SK-N-SH (cell line): ENCODE measurements at regions not wholly inside any gene's neighbourhood (a gene's known extent, or its start where the extent isn't known, plus 50 kb on each side); places are given as distances from the start of the nearest gene placed in this dataset.
A peak's percentile ranks its signal among the peaks of the same experiment; 100 is the strongest.

Source experiments
- CTCF ChIA-PET: fragments of 300-600, 350-600 bp; formaldehyde crosslinking; extraction: SDS; loops from one replicate; lab custom pipeline; 2021; lab: Yijun Ruan, JAX
- POLR2A ChIA-PET: fragments of 350-600 bp; sonication (Branson Sonifier 250); formaldehyde crosslinking; extraction: SDS; loops from one replicate; lab custom pipeline; 2020; ENCODE audit warnings: antibody characterized with exemption, inconsistent platforms; lab: Yijun Ruan, JAX
- DNase-seq: peaks from one replicate; pipeline ENCODE4 v3.0.0; 2012
- H2AFZ ChIP-seq: fragments of 200-600 bp; sonication (generic); 2 replicates; pipeline ENCODE4 v1.8.1; 2016; ENCODE audit warnings: antibody characterized with exemption, mild to moderate bottlenecking, low read depth
- H3F3A ChIP-seq: fragments of 200-600 bp; sonication (generic); replicated peaks from 2 replicates; pipeline ENCODE3; 2016; ENCODE audit warnings: antibody characterized with exemption, mild to moderate bottlenecking; ENCODE audit not compliant: insufficient read depth
- H3K27ac ChIP-seq, 2 experiments: fragments of 200-500 bp in 1 of 2; fragments of 200-600 bp in 1 of 2; sonication (Bioruptor generic) in 1 of 2; sonication (generic), shearing (Covaris generic) in 1 of 2; 2 replicates each; pipeline versions ENCODE4 v1.5.1 to v1.6.1; 2014 to 2016; ENCODE audit warnings: low read depth in 2 of 2, inconsistent platforms in 1 of 2, low read length in 1 of 2, mild to moderate bottlenecking in 1 of 2, mixed read lengths in 1 of 2
- H3K27me3 ChIP-seq: fragments of 200-600 bp; sonication (generic), shearing (Covaris generic); 2 replicates; pipeline ENCODE4 v1.6.1; 2016; ENCODE audit warnings: mixed run types; ENCODE audit not compliant: insufficient read depth
- H3K36me3 ChIP-seq, 2 experiments: fragments of 200-500 bp in 1 of 2; fragments of 200-600 bp in 1 of 2; sonication (Bioruptor generic) in 1 of 2; sonication (generic) in 1 of 2; replicated peaks in 1 of 2; 2 replicates each; pipeline versions ENCODE3 to v1.5.1; 2014 to 2016; ENCODE audit warnings: low read length in 1 of 2, mild to moderate bottlenecking in 1 of 2; ENCODE audit not compliant: insufficient read depth in 2 of 2, control insufficient read depth in 1 of 2
- H3K4me1 ChIP-seq, 2 experiments: fragments of 200-500 bp in 1 of 2; fragments of 200-600 bp in 1 of 2; sonication (Bioruptor generic) in 1 of 2; sonication (generic), shearing (Covaris generic) in 1 of 2; 2 replicates each; pipeline versions ENCODE4 v1.5.1 to v1.6.1; 2014 to 2016; ENCODE audit warnings: low read depth in 1 of 2, low read length in 1 of 2, mixed run types in 1 of 2; ENCODE audit not compliant: insufficient read depth in 2 of 2, control insufficient read depth in 1 of 2
- H3K4me2 ChIP-seq: fragments of 200-600 bp; sonication (generic), shearing (Covaris generic); 2 replicates; pipeline ENCODE4 v1.6.1; 2017; ENCODE audit warnings: mixed run types
- H3K4me3 ChIP-seq, 2 experiments: fragments of 200-500 bp in 1 of 2; fragments of 200-600 bp in 1 of 2; sonication (Bioruptor generic) in 1 of 2; sonication (generic), shearing (Covaris generic) in 1 of 2; 2 replicates each; pipeline versions ENCODE4 v1.5.1 to v1.8.1; 2014 to 2016; ENCODE audit warnings: low read depth in 2 of 2, inconsistent platforms in 1 of 2, low read length in 1 of 2, mild to moderate bottlenecking in 1 of 2, mixed read lengths in 1 of 2, moderate library complexity in 1 of 2
- H3K79me2 ChIP-seq: fragments of 200-600 bp; sonication (generic); 2 replicates; pipeline ENCODE4 v1.8.1; 2017; ENCODE audit warnings: mild to moderate bottlenecking; ENCODE audit not compliant: insufficient read depth
- H3K9ac ChIP-seq: fragments of 200-600 bp; sonication (generic); 2 replicates; pipeline ENCODE4 v1.6.1; 2017; ENCODE audit warnings: mixed run types
- H3K9me2 ChIP-seq: fragments of 200-600 bp; sonication (generic); 2 replicates; pipeline ENCODE4 v1.6.1; 2017; ENCODE audit warnings: mixed run types
- H3K9me3 ChIP-seq: fragments of 200-600 bp; sonication (generic); 2 replicates; pipeline ENCODE4 v1.6.1; 2017; ENCODE audit warnings: mixed run types, mild to moderate bottlenecking, moderate library complexity
- H4K20me1 ChIP-seq: fragments of 200-600 bp; sonication (generic); 2 replicates; pipeline ENCODE4 v1.6.1; 2017; ENCODE audit warnings: mild to moderate bottlenecking, mixed run types; ENCODE audit not compliant: insufficient read depth
- CTCF ChIP-seq: fragments of 200-600 bp; sonication (generic); IDR thresholded peaks from 2 replicates; pipeline ENCODE4 v1.6.1; 2017; ENCODE audit warnings: antibody characterized with exemption, mild to moderate bottlenecking, moderate library complexity
- ELF1 ChIP-seq: IDR thresholded peaks from 2 replicates; pipeline ENCODE4 v1.4.0; 2012
- EP300 ChIP-seq, 2 experiments: IDR thresholded peaks; 2 replicates each; pipeline versions ENCODE4 v1.4.0 to v1.6.1; 2012; ENCODE audit warnings: borderline replicate concordance in 1 of 2, low read depth in 1 of 2, low read length in 1 of 2
- EZH2phosphoT487 ChIP-seq: fragments of 200-600 bp; sonication (generic); IDR thresholded peaks from 2 replicates; pipeline ENCODE4 v1.6.1; 2017; ENCODE audit warnings: low read depth, mixed run types, mild to moderate bottlenecking, antibody characterized with exemption, moderate library complexity, borderline replicate concordance
- GABPA ChIP-seq: IDR thresholded peaks from 2 replicates; pipeline ENCODE4 v1.4.0; 2012; ENCODE audit warnings: low read depth, mild to moderate bottlenecking
- GATA2 ChIP-seq: sonication (generic); formaldehyde crosslinking; IDR thresholded peaks from 2 replicates; pipeline ENCODE4 v1.5.0; 2020; ENCODE audit warnings: mild to moderate bottlenecking, missing genetic modification reagents
- MAX ChIP-seq: IDR thresholded peaks from 2 replicates; pipeline ENCODE4 v1.4.0; 2012; ENCODE audit warnings: low read depth
- MEF2A ChIP-seq: IDR thresholded peaks from 2 replicates; pipeline ENCODE4 v1.4.0; 2012; ENCODE audit warnings: low read depth, borderline replicate concordance
- POLR2AphosphoS5 ChIP-seq: IDR thresholded peaks from 2 replicates; pipeline ENCODE4 v1.6.1; 2012; ENCODE audit warnings: low read depth, low read length
- RAD21 ChIP-seq: IDR thresholded peaks from 2 replicates; pipeline ENCODE4 v1.6.1; 2012; ENCODE audit warnings: mild to moderate bottlenecking, low read length
- RCOR1 ChIP-seq: fragments of 150-350 bp; IDR thresholded peaks from 2 replicates; pipeline ENCODE4 v1.6.1; 2017; ENCODE audit warnings: antibody characterized with exemption, low read length
- RXRA ChIP-seq: IDR thresholded peaks from 2 replicates; pipeline ENCODE4 v1.4.0; 2012; ENCODE audit warnings: low read depth, mild to moderate bottlenecking, borderline replicate concordance
- SIN3A ChIP-seq: IDR thresholded peaks from 2 replicates; pipeline ENCODE4 v1.6.1; 2012; ENCODE audit warnings: low read depth, mild to moderate bottlenecking, low read length, moderate library complexity, borderline replicate concordance
- SMC3 ChIP-seq: IDR thresholded peaks from 2 replicates; pipeline ENCODE4 v1.6.1; 2012; ENCODE audit warnings: low read depth, low read length, improper control_type of control experiment
- TCF12 ChIP-seq: IDR thresholded peaks from 2 replicates; pipeline ENCODE4 v1.4.0; 2012
- TEAD4 ChIP-seq: IDR thresholded peaks from 2 replicates; pipeline ENCODE4 v1.4.0; 2012; ENCODE audit warnings: mild to moderate bottlenecking, borderline replicate concordance; ENCODE audit not compliant: insufficient read depth
- WGBS: methylation state at CpG from one replicate; pipeline ENCODE4 v1.1.6; 2017; ENCODE audit warnings: low lambda C conversion rate; 5-methylcytosine and 5-hydroxymethylcytosine counted together
- TF ChIP-seq, protein P1 (sequence below): IDR thresholded peaks from 2 replicates; pipeline ENCODE4 v1.6.1; 2012; ENCODE audit warnings: mild to moderate bottlenecking, low read depth, low read length, moderate library complexity
- TF ChIP-seq, protein P2 (sequence below): IDR thresholded peaks from 2 replicates; pipeline ENCODE4 v1.4.0; 2012; ENCODE audit warnings: low read depth, borderline replicate concordance

GRCh38 chr15:92273723-92274122 lies 120.0 kb upstream of the ST8SIA2 start:
- H3K9ac ChIP-seq: no peak overlapping the region
- H3K27me3 ChIP-seq: no peaks in the 10 kb centered on the region
- DNase-seq: peak; percentile 27
- H3K36me3 ChIP-seq: no peaks in the 10 kb centered on the region
- H3K27ac ChIP-seq: no peak overlapping the region
- no peak overlapping the region for H3K4me2 ChIP-seq
- WGBS: 7% methylated on average over 6 of the region's 6 CpGs
- H3K9me2 ChIP-seq: no peaks in the 10 kb centered on the region
- no peak overlapping the region for H2AFZ ChIP-seq
- no peaks in the 10 kb centered on the region for H3K9me3 ChIP-seq
- CTCF ChIA-PET: interaction anchor here (0.6 to 1.4 kb wide), 4 partner anchors 13 to 441 kb away, joined by 3 to 8 read pairs (median 3); no protein-coding TSS in a partner anchor
- H4K20me1 ChIP-seq: no peaks in the 10 kb centered on the region
- no peak overlapping the region for H3K4me3 ChIP-seq
- POLR2A ChIA-PET: no interaction called here
- no peak for TF ChIP-seq SMC3
- TF ChIP-seq POLR2AphosphoS5: no peak
- TF ChIP-seq TEAD4: no peak
- no peak for TF ChIP-seq MEF2A
- H3K79me2 ChIP-seq: no peaks in the 10 kb centered on the region
- no peaks in the 10 kb centered on the region for H3F3A ChIP-seq
- H3K4me1 ChIP-seq: peaks cover 0 to 7% of the 10 kb centered on the region in 2 experiments; a peak in 1 of 4 replicates

GRCh38 chr15:92277776-92278175 lies 115.9 kb upstream of the ST8SIA2 start:
- H3K9ac ChIP-seq: no peak overlapping the region
- no peak overlapping the region for H2AFZ ChIP-seq
- no peaks in the 10 kb centered on the region for H3K79me2 ChIP-seq
- 0% methylated on average over 1 of the region's 1 CpG for WGBS
- ChIA-PET POLR2A (no interaction called here), CTCF (interaction anchor here (0.7 to 3.7 kb wide), 19 partner anchors 9 to 439 kb away, joined by 3 to 27 read pairs (median 3); no protein-coding TSS in a partner anchor)
- no peaks in the 10 kb centered on the region for H3F3A ChIP-seq
- peaks cover 0 to 7% of the 10 kb centered on the region in 2 experiments; a peak in 1 of 4 replicates for H3K4me1 ChIP-seq
- no peaks in the 10 kb centered on the region for H3K36me3 ChIP-seq
- no peak for TF ChIP-seq GATA2 (CRISPR knock-in tag)
- no peak for TF ChIP-seq MAX
- peak; percentile 68 for TF ChIP-seq RAD21
- no peak for TF ChIP-seq EP300 (IDR thresholded peaks at IDR 0.05; ENCODE audit: borderline replicate concordance in 1 of 2, low read depth in 1 of 2, low read length in 1 of 2)
- TF ChIP-seq SMC3: peak; percentile 66
- TF ChIP-seq GABPA: no peak
- TF ChIP-seq RXRA: no peak
- TF ChIP-seq EZH2phosphoT487: no peak
- TF ChIP-seq TEAD4: no peak
- no peak for TF ChIP-seq TCF12
- TF ChIP-seq SIN3A: no peak
- no peaks in the 10 kb centered on the region for H3K9me2 ChIP-seq
- no peaks in the 10 kb centered on the region for H3K27me3 ChIP-seq
- DNase-seq: peak; percentile 50
- H4K20me1 ChIP-seq: no peaks in the 10 kb centered on the region
- no peaks in the 10 kb centered on the region for H3K9me3 ChIP-seq
- no peak overlapping the region for H3K4me3 ChIP-seq
- no peak overlapping the region for H3K4me2 ChIP-seq
- H3K27ac ChIP-seq: no peak overlapping the region

- CTCF ChIA-PET: no interaction called here
- H3K79me2 ChIP-seq: no peaks in the 10 kb centered on the region
- TF ChIP-seq ELF1: no peak
- TF ChIP-seq CTCF: no peak
- TF ChIP-seq, protein P1, sequence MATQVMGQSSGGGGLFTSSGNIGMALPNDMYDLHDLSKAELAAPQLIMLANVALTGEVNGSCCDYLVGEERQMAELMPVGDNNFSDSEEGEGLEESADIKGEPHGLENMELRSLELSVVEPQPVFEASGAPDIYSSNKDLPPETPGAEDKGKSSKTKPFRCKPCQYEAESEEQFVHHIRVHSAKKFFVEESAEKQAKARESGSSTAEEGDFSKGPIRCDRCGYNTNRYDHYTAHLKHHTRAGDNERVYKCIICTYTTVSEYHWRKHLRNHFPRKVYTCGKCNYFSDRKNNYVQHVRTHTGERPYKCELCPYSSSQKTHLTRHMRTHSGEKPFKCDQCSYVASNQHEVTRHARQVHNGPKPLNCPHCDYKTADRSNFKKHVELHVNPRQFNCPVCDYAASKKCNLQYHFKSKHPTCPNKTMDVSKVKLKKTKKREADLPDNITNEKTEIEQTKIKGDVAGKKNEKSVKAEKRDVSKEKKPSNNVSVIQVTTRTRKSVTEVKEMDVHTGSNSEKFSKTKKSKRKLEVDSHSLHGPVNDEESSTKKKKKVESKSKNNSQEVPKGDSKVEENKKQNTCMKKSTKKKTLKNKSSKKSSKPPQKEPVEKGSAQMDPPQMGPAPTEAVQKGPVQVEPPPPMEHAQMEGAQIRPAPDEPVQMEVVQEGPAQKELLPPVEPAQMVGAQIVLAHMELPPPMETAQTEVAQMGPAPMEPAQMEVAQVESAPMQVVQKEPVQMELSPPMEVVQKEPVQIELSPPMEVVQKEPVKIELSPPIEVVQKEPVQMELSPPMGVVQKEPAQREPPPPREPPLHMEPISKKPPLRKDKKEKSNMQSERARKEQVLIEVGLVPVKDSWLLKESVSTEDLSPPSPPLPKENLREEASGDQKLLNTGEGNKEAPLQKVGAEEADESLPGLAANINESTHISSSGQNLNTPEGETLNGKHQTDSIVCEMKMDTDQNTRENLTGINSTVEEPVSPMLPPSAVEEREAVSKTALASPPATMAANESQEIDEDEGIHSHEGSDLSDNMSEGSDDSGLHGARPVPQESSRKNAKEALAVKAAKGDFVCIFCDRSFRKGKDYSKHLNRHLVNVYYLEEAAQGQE: no peak
- TF ChIP-seq, protein P2, sequence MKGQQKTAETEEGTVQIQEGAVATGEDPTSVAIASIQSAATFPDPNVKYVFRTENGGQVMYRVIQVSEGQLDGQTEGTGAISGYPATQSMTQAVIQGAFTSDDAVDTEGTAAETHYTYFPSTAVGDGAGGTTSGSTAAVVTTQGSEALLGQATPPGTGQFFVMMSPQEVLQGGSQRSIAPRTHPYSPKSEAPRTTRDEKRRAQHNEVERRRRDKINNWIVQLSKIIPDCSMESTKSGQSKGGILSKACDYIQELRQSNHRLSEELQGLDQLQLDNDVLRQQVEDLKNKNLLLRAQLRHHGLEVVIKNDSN: no peak
- no peak for TF ChIP-seq RCOR1
- TF ChIP-seq TCF12: no peak
- TF ChIP-seq SMC3: no peak
Observed at GRCh38 chr15:92283813-92284212, 109.9 kb upstream of the ST8SIA2 start.

More at GRCh38 chr15:92283813-92284212, 109.9 kb upstream of the ST8SIA2 start:
- no peak overlapping the region for H3K4me2 ChIP-seq
- no peak overlapping the region for H3K9ac ChIP-seq
- no peak overlapping the region for H3K27ac ChIP-seq
- no peaks in the 10 kb centered on the region for H3K36me3 ChIP-seq
- no peaks in the 10 kb centered on the region for H4K20me1 ChIP-seq
- H3F3A ChIP-seq: no peaks in the 10 kb centered on the region
- WGBS: 17% methylated on average over 2 of the region's 2 CpGs
- no peak overlapping the region for H2AFZ ChIP-seq
- no peaks in the 10 kb centered on the region for H3K9me2 ChIP-seq
- POLR2A ChIA-PET: no interaction called here
- H3K9me3 ChIP-seq: no peaks in the 10 kb centered on the region
- H3K4me3 ChIP-seq: no peak overlapping the region
- no peak for DNase-seq
- no peaks in the 10 kb centered on the region for H3K4me1 ChIP-seq
- H3K27me3 ChIP-seq: no peaks in the 10 kb centered on the region
